ENCODE measurements at regions not wholly inside any gene's neighbourhood (a gene's known extent, or its start where the extent isn't known, plus 50 kb on each side); places are given as distances from the start of the nearest gene placed in this dataset.

DNA sequence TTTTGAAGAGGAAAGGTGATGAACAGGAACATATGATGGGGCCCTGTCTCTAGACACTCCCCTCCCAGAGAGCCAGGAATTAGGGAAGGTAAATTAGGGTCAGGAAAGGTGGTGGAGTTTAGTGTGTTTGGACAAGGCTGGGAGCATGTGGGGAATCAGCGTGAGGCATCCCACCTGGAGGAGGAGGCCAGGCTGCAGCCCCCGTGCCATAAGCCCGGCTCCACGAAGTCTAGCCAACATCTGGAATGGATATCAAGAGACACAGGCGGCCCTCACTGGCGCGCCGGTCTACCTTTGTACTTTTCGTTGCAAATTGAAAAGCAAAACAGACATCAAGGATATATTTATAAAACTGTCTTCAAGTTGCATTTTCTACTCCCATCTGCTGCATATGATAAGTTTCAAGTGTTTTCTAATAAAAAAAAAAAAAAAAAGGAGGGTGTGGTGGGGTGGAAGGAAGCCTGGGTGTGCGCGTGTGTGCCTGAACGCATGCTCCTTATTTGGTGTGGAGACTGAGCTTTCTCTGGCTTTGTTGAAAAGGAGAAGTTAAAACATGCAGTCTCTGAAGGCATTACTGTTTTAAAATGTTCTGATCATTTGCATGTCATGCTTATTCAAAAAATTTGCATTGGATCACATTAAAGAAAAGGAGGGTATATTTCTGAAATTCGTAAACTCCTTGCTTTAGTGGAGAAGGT lies 546.7 kb upstream of the ID2 start:
- Histone ChIP-seq H4K20me1 (ENCODE audit: insufficient read depth) (no peaks in the 10 kb centered on the region), H3K9ac (no peak overlapping the region), H3K4me1 (ENCODE audit: low read depth, poor library complexity, severe bottlenecking) (no peaks in the 10 kb centered on the region), H3K36me3 (ENCODE audit: insufficient read depth) (no peaks in the 10 kb centered on the region), H3K4me3 (IDR thresholded peaks at IDR 0.05; ENCODE audit: insufficient read depth, low read depth, low read length) (no peak overlapping the region), H3K27me3 (ENCODE audit: insufficient read depth, low read depth) (no peaks in the 10 kb centered on the region), H3K4me2 (no peak overlapping the region), H3K27ac (no peak overlapping the region), H2AFZ (ENCODE audit: low read depth) (no peak overlapping the region), H3K79me2 (ENCODE audit: insufficient read depth, low read depth) (no peaks in the 10 kb centered on the region)
- TF ChIP-seq, protein P1, sequence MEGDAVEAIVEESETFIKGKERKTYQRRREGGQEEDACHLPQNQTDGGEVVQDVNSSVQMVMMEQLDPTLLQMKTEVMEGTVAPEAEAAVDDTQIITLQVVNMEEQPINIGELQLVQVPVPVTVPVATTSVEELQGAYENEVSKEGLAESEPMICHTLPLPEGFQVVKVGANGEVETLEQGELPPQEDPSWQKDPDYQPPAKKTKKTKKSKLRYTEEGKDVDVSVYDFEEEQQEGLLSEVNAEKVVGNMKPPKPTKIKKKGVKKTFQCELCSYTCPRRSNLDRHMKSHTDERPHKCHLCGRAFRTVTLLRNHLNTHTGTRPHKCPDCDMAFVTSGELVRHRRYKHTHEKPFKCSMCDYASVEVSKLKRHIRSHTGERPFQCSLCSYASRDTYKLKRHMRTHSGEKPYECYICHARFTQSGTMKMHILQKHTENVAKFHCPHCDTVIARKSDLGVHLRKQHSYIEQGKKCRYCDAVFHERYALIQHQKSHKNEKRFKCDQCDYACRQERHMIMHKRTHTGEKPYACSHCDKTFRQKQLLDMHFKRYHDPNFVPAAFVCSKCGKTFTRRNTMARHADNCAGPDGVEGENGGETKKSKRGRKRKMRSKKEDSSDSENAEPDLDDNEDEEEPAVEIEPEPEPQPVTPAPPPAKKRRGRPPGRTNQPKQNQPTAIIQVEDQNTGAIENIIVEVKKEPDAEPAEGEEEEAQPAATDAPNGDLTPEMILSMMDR (conservative IDR thresholded peaks at IDR 0.05; ENCODE audit: low read depth, low read length), result no peak

DNA sequence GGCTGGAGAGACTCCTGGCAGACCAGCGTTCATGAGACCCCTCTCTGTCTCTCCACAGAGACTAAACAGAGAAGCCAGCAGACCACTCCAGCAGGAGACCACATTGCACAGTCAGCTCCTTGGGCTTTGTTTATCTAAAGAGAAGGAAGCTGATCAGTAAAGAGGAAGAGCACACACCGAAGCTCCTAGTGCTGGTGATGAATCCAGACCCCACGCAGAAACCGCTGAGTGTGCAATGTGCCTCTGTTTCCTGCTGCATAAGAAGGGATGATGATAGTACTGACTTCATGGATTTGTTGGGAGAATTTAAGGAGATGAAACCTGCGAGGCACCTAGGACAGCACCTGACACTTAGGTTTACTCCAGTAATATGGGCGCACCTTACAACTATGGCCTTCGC lies 544.1 kb upstream of the ID2 start:
- no peak overlapping the region for H3K4me3 ChIP-seq (IDR thresholded peaks at IDR 0.05; ENCODE audit: insufficient read depth, low read depth, low read length)
- TF ChIP-seq, protein P1 (conservative IDR thresholded peaks at IDR 0.05; ENCODE audit: low read depth, low read length), result no peak
- H3K79me2 ChIP-seq (ENCODE audit: insufficient read depth, low read depth), result no peaks in the 10 kb centered on the region
- no peaks in the 10 kb centered on the region for H3K4me1 ChIP-seq (ENCODE audit: low read depth, poor library complexity, severe bottlenecking)
- H4K20me1 ChIP-seq (ENCODE audit: insufficient read depth), result no peaks in the 10 kb centered on the region
- no peak overlapping the region for H3K27ac ChIP-seq
- H3K36me3 ChIP-seq (ENCODE audit: insufficient read depth), result no peaks in the 10 kb centered on the region
- H3K27me3 ChIP-seq (ENCODE audit: insufficient read depth, low read depth), result no peaks in the 10 kb centered on the region
- no peak overlapping the region for H2AFZ ChIP-seq (ENCODE audit: low read depth)
- no peak overlapping the region for H3K4me2 ChIP-seq
- no peak overlapping the region for H3K9ac ChIP-seq

DNA sequence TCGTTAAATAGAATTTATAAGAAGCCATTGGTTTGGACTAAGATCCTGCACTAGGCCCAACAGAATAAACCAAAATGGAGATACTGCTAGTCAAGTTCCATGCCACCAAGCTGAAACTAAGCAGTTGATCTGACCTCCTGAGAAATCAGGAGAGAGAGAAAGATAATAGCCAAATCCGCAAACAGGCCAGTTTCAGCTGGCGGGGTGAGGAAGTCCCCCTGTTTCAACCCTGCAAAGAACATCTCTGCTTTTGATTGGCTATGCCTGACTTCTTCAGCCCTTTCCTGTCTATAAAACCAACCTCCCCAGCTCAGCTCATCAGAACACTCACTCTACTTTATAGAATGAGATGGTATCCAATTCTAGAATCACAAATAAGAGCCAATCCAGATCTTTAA lies 543.3 kb upstream of the ID2 start:
- H2AFZ ChIP-seq (ENCODE audit: low read depth), result no peak overlapping the region

DNA sequence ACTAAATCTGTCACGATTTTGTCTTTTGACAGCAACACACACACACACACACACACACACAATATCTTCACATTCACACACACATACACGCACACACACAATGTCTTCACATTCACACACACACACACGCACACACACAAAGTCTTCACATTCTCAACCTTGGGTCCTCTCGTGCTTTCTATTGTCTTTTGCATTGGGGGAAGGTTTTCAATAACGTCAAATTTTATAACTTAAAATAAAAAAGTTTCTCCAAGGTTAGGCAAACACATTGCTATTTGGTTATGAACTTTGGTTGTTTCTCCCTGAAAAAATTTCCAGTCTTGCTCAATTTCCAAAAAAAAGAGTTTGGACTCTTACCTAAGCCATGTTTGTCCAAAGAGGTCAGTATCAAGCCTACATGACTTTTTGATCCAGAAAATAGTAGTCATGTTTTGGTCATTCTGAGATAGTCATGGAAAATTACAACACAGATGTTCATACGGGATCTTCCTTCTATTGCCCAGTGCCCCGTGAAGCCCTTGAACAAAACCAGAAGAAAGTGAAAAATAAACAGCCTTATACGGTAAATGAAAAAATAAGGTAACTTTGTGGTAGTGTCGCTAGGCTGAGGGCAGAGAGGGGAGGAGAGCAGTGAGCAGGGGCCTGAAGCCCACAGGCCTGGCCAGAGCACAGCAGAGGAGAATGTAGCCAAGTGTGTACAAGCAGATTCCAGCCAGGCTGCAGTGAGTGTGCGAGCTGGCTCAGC lies 542.8 kb upstream of the ID2 start:
- no peaks in the 10 kb centered on the region for H3K27me3 ChIP-seq (ENCODE audit: insufficient read depth, low read depth)
- no peak overlapping the region for H2AFZ ChIP-seq (ENCODE audit: low read depth)
- no peak overlapping the region for H3K9ac ChIP-seq
- H3K4me2 ChIP-seq, result no peak overlapping the region
- H3K4me1 ChIP-seq (ENCODE audit: low read depth, poor library complexity, severe bottlenecking), result no peaks in the 10 kb centered on the region
- H3K36me3 ChIP-seq (ENCODE audit: insufficient read depth), result no peaks in the 10 kb centered on the region
- no peaks in the 10 kb centered on the region for H4K20me1 ChIP-seq (ENCODE audit: insufficient read depth)
- TF ChIP-seq, protein P1 (conservative IDR thresholded peaks at IDR 0.05; ENCODE audit: low read depth, low read length), result no peak
- no peak overlapping the region for H3K4me3 ChIP-seq (IDR thresholded peaks at IDR 0.05; ENCODE audit: insufficient read depth, low read depth, low read length)
- no peak overlapping the region for H3K27ac ChIP-seq
- no peaks in the 10 kb centered on the region for H3K79me2 ChIP-seq (ENCODE audit: insufficient read depth, low read depth)

More for the DNA sequence above, 543.3 kb upstream of the ID2 start:
- H3K9ac ChIP-seq, result no peak overlapping the region
- TF ChIP-seq, protein P1 (conservative IDR thresholded peaks at IDR 0.05; ENCODE audit: low read depth, low read length), result no peak
- no peaks in the 10 kb centered on the region for H4K20me1 ChIP-seq (ENCODE audit: insufficient read depth)
- no peaks in the 10 kb centered on the region for H3K36me3 ChIP-seq (ENCODE audit: insufficient read depth)
- H3K79me2 ChIP-seq (ENCODE audit: insufficient read depth, low read depth), result no peaks in the 10 kb centered on the region
- H3K4me2 ChIP-seq, result no peak overlapping the region
- H3K27ac ChIP-seq, result no peak overlapping the region
- H3K4me3 ChIP-seq (IDR thresholded peaks at IDR 0.05; ENCODE audit: insufficient read depth, low read depth, low read length), result no peak overlapping the region
- no peaks in the 10 kb centered on the region for H3K27me3 ChIP-seq (ENCODE audit: insufficient read depth, low read depth)
- no peaks in the 10 kb centered on the region for H3K4me1 ChIP-seq (ENCODE audit: low read depth, poor library complexity, severe bottlenecking)

Measured in KMS-11 (cell line).